Stimulated activated CD4-positive, alpha-beta T cell treated with anti-CD3 and anti-CD28 coated beads, Interleukin-12 subunit alpha, Interleukin-12 subunit beta, amount 100 ng/mL, for 48 hours (primary cell): ENCODE measurements at regions not wholly inside any gene's neighbourhood (a gene's known extent, or its start where the extent isn't known, plus 50 kb on each side); places are given as distances from the start of the nearest gene placed in this dataset.

ENCODE experiments used
- DNase-seq, 3 donors: peaks; one replicate each; pipeline ENCODE4 v3.0.0-alpha.2; 2020; ENCODE audit warnings: low read depth in 2 of 3, low spot score in 1 of 3

DNA sequence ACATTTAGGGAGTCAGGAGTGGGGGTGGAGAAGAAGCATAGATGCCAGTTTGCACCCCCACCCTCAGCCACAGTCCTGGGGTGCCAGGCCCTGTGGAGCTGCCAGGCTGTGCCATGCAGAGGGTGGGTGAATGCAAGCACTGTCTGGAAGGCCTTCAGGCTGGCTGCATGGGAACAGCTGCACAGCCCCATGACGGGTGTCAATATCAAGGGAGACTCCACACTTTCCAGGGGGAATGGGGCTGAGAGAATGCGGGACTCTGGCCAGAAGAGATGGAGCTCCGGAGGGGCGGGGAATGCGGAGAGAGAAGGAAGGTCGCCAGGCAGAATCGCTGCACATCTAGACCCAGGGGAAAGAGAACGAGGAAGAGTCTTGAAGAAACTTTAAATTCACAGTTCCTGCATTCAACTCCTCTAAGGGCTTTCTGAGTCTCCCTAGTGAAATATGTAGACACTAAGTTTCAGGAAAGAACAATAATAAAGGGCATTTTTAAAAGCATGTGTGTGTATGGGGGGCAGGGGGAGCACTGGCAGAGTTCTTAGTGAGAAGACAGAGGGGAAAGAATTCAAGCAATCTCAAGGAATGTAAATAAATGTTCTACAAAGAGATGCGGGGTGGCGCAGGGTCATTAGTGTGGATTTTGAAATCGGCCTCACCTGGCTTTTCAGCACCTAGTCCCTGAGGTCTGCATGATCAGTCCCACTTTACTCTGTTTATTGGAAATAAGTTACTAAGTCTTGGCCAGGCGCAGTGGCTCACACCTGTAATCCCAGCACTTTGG is 59.1 kb downstream of the BOD1 start:
- DNase-seq: no peak

DNA sequence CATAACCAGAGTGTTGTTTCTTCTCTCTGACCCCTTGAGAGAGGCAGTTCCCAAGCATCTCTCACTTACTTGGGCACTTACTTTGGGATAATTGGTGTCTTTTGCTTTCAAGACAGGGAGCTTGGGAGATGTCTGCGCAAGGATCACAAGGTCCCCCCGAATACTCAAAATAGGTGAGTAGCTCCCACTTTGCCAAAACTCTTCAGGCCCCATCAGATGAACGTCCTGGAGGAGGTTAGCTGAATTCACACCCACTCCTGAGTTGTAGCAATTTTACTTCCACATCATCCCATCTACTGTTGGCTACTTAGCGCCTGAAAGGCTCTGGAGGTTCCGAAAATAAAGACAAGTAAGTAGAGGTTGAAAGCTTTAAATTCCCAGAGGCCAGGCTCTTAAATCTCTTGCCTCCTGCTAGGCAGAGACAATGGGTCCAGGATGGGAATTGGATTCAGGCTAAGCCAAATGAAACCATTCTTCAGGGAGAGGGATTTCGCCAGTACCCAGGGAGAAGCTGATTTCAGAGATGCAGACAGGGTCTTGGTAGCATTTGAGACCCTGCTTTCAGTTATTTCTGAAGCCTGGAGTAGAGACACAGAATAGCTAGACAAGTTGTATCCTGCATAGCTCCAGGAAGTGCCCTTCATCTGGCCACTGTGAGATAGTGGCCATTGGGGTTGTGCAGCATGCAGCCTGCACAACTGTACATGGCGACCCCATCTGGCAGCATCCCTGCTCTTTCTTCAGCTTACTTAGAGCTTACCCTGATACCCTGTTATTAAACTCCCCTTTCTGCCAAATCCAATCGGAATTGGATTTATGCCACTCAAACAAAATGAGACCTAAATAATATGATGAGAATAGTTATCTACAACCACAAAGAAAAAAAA is 60.1 kb downstream of the BOD1 start:
- DNase-seq: no peak

- DNase-seq: no peak
Observed at GRCh38 chr5:173554989-173555705, 61.3 kb downstream of the BOD1 start.

DNA sequence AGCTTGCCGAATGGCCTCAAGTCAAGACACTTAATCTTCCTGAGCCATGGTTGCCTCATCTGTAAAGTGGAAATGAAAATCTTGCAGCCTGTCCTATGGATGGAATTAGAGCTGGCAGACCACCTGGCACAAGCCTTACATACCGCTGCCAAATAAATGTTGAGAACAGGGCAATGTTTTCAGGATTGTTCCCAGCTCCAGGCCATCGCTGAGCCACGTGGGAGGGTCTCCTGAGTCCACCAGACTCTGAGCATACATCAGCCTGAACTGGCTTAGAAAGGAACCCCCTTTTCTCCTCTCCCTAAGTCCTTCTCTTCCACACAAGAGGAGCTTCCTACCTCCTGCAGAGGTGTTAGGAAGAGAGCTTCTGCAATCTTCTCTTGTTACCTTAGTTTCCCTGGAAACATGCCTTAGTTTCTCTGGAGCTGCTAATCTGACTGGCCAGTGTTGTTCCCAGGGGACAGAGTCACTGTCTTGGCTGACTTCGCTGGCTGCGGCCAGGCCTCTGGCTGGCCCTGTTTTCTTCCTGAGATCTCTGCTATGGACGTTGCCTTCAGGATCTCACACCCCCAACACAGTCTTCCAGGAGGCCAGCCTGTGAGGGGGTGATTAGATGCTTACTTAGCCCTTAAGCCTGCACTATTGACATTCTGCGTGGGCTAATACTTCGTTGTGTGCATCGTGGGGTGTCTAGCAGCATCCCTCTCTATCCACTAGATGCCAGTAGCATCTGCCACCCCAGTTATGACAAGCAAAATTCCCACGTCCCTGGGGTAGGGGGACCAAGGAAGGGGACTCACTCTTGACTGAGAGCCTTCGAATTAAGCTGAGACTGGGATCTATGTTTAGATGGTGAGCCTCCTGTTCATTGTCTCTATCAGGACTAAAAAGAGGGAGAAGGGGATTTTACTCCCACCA is 62.2 kb downstream of the BOD1 start:
- DNase-seq: no peak

DNA sequence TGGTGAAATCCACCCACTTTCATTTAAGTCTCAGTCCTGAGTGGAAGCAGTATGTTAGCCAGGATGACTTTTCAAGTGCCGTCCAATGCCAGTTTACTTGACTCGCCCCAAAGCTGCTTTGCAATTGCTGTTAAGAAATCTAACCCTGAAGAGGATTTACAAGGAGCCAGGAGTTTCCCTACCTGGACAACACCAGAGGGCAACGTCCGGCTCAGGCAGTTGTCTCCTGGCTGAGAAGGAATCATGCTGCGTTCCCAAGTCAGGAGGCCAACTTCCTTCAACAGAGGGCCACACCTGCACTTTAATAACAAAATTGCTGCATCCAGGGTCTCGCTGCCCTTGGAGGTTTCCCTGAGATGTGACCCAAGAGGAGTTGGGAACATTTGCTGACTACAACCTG is 65.8 kb downstream of the BOD1 start:
- no peak for DNase-seq

DNA sequence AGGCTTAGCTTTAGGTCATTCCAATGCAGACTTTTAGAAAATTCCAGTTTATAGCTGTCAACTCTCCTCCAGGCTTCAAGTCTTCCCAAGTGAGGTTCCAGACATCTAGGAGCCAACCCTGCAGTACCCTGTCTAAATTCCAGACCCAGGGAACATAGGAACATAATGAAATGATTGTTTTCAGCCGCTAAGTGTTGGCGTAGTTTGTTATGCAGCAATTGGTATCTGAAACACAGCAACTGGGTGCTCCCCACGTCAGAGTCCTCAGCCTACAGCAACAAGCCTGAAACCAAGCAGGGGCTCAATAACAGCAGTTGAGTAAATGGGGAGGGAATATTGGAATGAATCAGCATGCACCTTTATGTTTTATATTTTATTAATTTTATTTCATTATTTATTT is 66.8 kb downstream of the BOD1 start:
- DNase-seq: no peak

DNA sequence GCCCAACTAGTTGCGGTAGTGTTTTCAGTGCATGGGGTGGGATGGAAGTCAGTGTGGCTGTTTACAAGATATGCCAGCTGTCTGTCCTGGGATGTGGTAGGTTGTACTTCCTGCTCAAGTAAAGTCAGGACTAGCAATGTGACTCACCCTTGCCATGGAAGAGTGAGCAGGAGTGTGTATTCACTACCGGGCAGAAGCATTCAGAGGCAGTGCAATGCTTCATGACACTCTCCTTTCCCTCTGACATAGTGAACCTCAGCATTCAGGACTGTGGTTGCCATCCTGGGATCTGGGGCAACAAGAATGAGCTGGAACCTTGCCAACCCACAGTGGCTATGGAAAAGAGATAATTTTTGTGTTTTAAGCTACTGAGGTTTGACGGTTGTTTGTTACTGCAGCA is 68.9 kb downstream of the BOD1 start:
- no peak for DNase-seq

DNA sequence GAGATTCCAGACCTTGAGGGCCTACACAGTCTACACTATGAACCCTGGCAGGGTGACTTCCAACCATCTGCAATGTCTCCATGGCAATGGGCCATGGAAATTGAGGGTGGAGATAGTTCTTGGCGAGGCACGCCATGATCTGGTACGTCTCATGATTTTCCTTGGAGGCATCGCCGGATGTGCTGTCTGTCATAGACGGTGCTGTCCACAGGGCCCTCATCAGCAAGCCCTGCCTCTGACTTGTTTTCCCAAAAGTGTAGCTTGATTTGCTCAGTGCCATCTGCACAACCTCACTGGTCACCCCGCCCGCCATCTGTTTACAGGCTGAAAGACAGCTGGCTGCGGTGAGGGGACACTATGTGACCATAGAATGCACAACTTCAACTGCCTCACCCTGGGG is 73.5 kb downstream of the BOD1 start:
- no peak for DNase-seq

- no peak for DNase-seq
Observed at GRCh38 chr5:173542159-173542558, 74.3 kb downstream of the BOD1 start.

- no peak for DNase-seq
Observed at GRCh38 chr5:173538654-173539053, 77.8 kb downstream of the BOD1 start.

GRCh38 chr5:173538018-173538417 is 78.4 kb downstream of the BOD1 start:
- DNase-seq: no peak

DNA sequence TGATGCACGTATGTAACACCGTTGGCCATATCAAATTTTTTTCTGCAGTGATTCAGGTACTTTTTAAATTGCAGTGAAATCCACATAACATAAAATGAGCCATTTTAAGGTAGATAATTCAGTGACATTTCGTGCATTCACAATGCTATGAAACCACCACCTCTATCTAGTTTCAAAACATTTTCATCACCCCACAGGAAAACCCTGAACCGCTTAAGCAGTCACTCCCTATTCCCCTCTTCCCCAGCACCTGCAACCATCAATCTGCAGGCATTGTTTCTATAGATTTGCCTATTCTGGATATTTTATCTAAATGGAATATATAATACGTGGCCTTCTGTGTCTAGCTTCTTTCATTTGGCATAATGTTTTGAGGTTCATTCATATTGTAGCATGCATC is 79.2 kb downstream of the BOD1 start:
- no peak for DNase-seq

GRCh38 chr5:173535976-173536639 is 80.3 kb downstream of the BOD1 start:
- no peak for DNase-seq

DNA sequence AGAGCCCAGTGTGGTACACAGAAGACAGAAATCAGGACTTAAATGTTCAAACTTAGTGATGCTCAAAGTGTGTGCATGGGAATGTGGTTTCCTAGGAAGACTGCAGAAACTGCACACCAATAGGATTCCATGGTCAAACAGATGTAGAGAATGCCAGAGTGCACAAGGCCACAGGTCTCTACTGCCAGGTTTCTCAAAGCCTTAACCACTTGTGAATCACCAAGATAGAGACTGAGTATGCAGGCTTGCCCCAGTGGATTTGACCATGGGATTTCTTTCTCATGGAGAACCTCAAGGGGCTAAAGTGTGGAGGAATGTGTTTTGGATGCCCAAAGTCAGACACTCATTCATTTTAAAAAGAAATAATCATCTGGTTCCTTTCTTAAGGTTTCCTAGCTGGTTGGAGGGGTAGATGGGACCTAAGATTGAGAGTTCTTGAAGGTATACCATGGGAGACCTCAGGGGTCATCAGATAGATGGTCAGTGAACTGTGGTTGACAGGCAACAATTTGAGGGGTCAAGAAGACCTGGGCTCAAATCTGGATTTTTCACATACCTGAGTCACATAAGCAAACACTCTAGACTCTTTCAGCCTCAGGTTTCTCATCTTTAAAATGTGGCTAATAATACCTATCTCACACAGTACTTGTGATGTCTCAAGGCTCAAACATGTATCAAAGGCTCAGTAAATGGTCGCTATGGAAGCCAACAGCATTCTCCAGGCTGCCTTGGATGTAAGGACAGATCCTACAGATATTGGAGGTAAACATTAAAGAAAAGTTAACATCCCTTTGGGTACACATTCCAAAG is 81.1 kb downstream of the BOD1 start:
- DNase-seq: no peak

DNA sequence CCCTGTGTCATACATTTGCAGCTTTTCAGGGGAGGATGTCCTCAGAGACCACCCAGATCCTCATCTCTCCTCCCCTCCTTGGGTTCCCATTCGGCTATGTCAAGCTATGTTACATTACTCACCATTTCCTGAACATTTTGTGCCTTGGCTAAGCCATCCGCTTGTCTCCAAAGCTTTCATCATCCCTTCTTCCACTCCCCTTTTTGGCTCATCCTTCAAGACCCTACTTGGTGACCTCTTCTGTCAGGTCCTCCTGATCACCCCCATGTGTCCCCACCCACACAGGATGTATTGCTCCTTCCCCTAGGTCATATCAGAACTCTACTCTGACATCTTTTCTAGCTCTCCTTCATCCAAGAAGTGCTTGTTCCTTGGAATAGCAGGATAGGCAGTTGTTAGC is 81.8 kb downstream of the BOD1 start:
- no peak for DNase-seq

DNA sequence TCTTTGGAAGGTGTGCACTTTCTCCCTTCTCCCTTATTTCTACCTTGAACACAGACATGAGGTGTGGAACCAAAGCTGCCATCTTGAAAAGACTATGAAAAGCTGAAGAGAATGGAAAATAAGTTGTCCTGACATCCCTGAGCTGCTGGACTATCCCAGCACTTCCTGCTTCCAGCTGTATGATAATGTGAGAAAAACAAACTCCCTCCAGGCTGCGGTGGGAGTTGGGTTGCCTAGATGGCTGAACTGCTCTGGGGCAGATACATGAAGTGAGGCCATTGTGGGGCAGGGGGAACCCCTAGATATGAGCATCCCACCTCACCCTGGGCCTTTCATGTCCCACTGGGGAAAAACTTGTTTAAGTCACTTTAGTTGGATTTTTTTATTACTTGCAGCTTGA is 82.4 kb downstream of the BOD1 start:
- DNase-seq: no peak

- no peak for DNase-seq
Observed at GRCh38 chr5:173532689-173533250, 83.7 kb downstream of the BOD1 start.

DNA sequence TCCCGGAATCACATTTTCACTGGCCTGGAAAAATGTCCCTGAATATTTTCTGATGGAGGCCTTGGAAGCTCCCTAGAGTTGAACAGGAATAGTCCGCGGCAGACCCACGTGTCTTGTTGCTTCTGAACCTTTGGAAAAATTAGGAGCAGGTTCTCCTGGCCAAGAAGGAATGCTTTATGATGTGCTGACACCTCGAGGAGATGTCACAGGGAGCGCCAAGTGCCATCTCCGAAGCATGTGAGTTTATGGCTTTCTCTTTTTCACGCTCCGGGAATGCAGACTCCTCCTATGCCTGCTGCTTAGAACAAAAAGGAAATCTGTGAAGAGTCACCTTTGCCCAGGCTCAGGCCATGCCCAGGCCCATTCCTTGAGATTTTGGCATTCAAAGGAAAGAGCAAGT is 84.6 kb downstream of the BOD1 start:
- no peak for DNase-seq

DNA sequence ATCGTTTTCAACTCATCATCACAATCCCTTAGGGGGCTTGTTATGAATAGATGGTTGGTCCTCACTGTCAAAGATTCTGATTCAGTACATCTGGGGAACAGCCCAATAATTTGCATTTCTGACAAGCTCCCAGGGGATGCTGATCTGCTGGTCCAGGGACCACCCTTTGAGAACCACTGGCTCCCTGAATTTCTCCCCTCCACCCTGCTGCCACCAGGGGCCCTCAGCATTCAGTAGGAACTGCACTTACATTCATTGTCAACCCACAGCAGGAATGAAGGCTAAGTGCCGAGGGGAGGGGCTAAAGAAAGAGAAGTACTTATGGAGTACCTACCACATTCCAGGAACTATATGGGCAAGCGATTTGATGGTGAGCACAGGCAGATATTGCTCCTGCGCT is 85.9 kb downstream of the BOD1 start:
- no peak for DNase-seq
